Brain microvascular endothelial cell (primary cell): ENCODE measurements at regions not wholly inside any gene's neighbourhood (a gene's known extent, or its start where the extent isn't known, plus 50 kb on each side); places are given as distances from the start of the nearest gene placed in this dataset.

Source experiments
- DNase-seq: peaks from one replicate; pipeline ENCODE4 v3.0.0-alpha.2; 2020
- H3K27ac ChIP-seq: fragments of 250-450 bp; sonication (Bioruptor Pico); 2 replicates; pipeline ENCODE4 v1.5.1; 2020; ENCODE audit warnings: mild to moderate bottlenecking, moderate library complexity
- H3K27me3 ChIP-seq: fragments of 250-450 bp; sonication (Bioruptor Pico); replicated peaks from 2 replicates; pipeline ENCODE4 v1.5.1; 2020; ENCODE audit warnings: mild to moderate bottlenecking
- H3K36me3 ChIP-seq: fragments of 250-450 bp; sonication (Bioruptor Pico); replicated peaks from 2 replicates; pipeline ENCODE4 v1.5.1; 2020; ENCODE audit warnings: mild to moderate bottlenecking
- H3K4me3 ChIP-seq: 2 replicates; pipeline ENCODE4 v1.5.1; 2011; ENCODE audit warnings: low read depth, mild to moderate bottlenecking, control low read depth, low read length, moderate library complexity
- CTCF ChIP-seq: IDR thresholded peaks from 2 replicates; pipeline ENCODE4 v1.5.1; 2011; ENCODE audit warnings: low read depth, mild to moderate bottlenecking, moderate library complexity, low read length, control low read depth, inconsistent platforms; ENCODE audit errors: missing control alignments
- in situ Hi-C: cut with HindIII; loops from 2 replicates; pipeline ENCODE4 v1.10.0; 2017; ENCODE audit warnings: low sequenced_read_pairs, low pct_ligation_motif_present

DNA sequence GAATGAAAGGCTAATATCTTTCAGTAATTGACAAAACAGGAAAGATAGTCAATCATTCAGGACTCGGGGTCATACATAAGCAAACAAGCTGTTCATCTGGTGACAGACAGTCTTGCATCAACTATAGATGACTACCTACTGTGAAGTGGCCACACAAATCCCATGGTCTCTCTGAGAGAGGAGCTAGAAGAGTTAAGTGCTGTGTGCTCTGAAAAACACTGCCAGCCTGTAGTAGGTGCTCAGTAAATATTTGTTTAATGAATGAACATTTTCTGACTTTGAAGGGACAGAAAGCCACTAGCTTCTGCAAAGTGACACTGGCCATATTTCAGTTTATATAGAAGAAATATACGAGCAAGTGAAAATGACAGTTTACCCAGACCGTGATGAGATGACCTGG, 184.0 kb upstream of the CHAC2 start:
- Histone ChIP-seq H3K27me3 (no peaks in the 10 kb centered on the region), H3K4me3 (no peak overlapping the region), H3K27ac (no peak overlapping the region), H3K36me3 (no peaks in the 10 kb centered on the region)
- TF ChIP-seq CTCF = no peak
- in situ Hi-C loops = no loop called here
- no peak for DNase-seq

DNA sequence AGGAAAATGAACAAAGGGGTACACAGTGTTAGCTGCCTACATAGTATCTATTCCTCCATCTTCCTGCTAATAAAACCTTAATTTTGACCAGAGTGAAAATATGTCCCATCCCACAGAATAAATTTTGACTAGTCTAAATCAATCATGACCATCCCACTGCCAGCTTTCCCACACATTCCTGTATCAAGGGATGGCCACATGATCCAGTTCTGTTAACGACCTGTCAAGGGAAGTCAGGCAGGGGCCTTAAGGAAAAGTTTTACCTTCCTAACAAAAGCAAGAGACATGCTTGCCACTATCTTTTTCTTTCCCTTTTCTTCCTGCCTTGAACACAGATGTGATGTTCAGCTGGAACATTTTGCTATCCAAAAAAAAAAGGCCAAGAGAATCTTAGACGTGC, 185.0 kb upstream of the CHAC2 start:
- Histone ChIP-seq H3K27me3 (no peaks in the 10 kb centered on the region), H3K27ac (no peak overlapping the region), H3K4me3 (no peak overlapping the region), H3K36me3 (no peaks in the 10 kb centered on the region)
- in situ Hi-C loops = no loop called here
- no peak for DNase-seq
- TF ChIP-seq CTCF = no peak

- in situ Hi-C loops = no loop called here
- no peak for TF ChIP-seq CTCF
- peak; percentile 16 for DNase-seq
- Histone ChIP-seq H3K27ac (no peak overlapping the region), H3K36me3 (no peaks in the 10 kb centered on the region), H3K27me3 (no peaks in the 10 kb centered on the region), H3K4me3 (no peak overlapping the region)
These were observed 191.4 kb upstream of the CHAC2 start for GRCh38 chr2:53576166-53576565.

DNA sequence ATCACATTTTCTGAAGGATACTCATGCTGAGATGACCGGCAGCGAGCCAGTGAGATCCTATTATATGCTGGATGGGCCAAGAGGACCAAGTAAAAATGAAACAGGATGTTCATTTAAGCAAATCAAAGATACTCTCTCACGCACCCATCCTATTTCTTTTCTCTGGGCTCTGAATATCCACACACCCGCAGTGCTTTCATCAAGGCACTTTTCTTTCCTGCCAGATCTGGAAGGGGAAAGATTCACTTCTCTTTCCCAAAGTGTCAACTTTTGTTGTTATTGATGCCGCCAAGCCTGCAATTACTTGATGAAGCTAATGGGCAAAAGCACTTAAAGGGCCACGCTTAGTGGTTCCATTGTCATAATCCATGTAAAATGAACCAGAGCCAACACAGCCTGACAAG, 191.9 kb upstream of the CHAC2 start:
- DNase-seq = no peak
- Histone ChIP-seq H3K27ac (no peak overlapping the region), H3K27me3 (no peaks in the 10 kb centered on the region), H3K4me3 (no peak overlapping the region), H3K36me3 (no peaks in the 10 kb centered on the region)
- TF ChIP-seq CTCF = no peak
- in situ Hi-C loops = no loop called here

DNA sequence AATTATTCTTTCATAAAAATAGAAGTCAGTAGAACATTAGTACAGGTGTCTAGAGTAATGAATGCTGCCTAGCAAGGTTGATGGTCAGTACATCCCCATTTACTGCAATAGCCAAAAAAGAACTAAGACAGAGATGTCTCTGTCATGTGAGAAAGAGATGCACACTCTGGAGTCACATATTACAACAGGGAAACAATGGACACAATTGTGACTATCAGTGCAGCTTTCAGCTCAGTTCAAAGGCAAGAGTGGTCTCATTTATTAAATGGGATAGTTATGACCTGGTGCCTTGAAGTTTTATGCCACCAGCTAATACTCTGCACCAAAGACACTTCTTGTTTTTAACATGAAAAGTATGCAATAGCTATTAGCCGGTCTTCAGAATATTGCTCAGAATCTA, 194.9 kb upstream of the CHAC2 start:
- Histone ChIP-seq H3K27ac (no peak overlapping the region), H3K4me3 (no peak overlapping the region), H3K27me3 (no peaks in the 10 kb centered on the region), H3K36me3 (no peaks in the 10 kb centered on the region)
- in situ Hi-C loops = no loop called here
- TF ChIP-seq CTCF = no peak
- no peak for DNase-seq

GRCh38 chr2:53569957-53570727, 197.5 kb upstream of the CHAC2 start:
- no peak for DNase-seq
- in situ Hi-C loops = no loop called here
- no peaks in the 10 kb centered on the region for H3K27me3 ChIP-seq
- no peak overlapping the region for H3K4me3 ChIP-seq
- no peaks in the 10 kb centered on the region for H3K36me3 ChIP-seq
- H3K27ac ChIP-seq = no peak overlapping the region
- TF ChIP-seq CTCF = no peak
